ENCODE measurements at regions not wholly inside any gene's neighbourhood (a gene's known extent, or its start where the extent isn't known, plus 50 kb on each side); places are given as distances from the start of the nearest gene placed in this dataset.

DNA sequence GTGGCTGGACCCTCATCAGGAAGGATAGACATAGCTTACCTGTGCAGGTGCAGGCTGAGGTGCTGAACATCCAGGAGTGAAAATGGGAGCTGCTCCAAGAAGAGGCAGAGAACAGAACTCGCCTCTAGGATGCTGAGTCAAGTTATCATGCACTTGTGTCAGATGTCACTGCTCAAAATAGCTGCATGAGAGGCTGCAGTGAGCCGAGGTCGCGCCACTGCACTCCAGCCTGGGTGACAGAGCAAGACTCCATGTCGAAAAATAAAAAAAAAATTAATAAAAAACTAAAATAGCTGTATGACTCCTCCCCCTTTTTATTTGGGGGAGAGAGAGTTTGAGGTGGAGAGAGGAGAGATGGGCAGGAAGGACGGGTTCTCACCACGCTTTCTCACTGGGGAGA, 148.8 kb downstream of the FOXL1 start:
- Histone ChIP-seq H3K27me3 (peaks cover 16% of the 10 kb centered on the region), H3K4me1 (ENCODE audit: low read depth) (peaks cover 6% of the 10 kb centered on the region), H3K9me3 (ENCODE audit: low read depth) (no peaks in the 10 kb centered on the region), H3K4me3 (no peak overlapping the region), H3K36me3 (no peaks in the 10 kb centered on the region), H3K27ac (no peak overlapping the region)
- TF ChIP-seq, protein P1, sequence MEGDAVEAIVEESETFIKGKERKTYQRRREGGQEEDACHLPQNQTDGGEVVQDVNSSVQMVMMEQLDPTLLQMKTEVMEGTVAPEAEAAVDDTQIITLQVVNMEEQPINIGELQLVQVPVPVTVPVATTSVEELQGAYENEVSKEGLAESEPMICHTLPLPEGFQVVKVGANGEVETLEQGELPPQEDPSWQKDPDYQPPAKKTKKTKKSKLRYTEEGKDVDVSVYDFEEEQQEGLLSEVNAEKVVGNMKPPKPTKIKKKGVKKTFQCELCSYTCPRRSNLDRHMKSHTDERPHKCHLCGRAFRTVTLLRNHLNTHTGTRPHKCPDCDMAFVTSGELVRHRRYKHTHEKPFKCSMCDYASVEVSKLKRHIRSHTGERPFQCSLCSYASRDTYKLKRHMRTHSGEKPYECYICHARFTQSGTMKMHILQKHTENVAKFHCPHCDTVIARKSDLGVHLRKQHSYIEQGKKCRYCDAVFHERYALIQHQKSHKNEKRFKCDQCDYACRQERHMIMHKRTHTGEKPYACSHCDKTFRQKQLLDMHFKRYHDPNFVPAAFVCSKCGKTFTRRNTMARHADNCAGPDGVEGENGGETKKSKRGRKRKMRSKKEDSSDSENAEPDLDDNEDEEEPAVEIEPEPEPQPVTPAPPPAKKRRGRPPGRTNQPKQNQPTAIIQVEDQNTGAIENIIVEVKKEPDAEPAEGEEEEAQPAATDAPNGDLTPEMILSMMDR (IDR thresholded peaks at IDR 0.05; ENCODE audit: low read depth, low read length), result no peak
- peak in 1 of 2 donors; percentile 48 for DNase-seq (ENCODE audit: low read depth in 1 of 2, low spot score in 1 of 2)

DNA sequence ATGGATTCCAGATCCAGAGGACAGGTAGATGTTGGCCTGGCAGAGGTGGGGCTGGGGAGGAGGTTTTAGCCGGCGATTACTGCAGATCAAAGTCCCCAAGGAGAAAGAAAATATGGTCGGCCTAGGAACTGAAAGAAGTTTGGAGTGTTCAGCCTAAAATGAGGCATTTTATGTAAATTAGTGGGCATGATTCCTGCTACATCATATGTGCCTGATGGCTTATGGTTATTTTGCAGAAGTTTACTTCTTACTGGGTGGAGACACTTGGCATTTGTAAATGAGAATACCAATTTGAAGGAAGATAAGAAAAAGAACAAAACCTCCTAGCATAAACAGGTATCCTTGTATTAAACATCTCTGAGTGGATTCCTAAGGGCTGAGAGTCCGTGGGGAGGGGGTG, 149.3 kb downstream of the FOXL1 start:
- TF ChIP-seq, protein P1 (IDR thresholded peaks at IDR 0.05; ENCODE audit: low read depth, low read length), result no peak
- Histone ChIP-seq H3K9me3 (ENCODE audit: low read depth) (no peaks in the 10 kb centered on the region), H3K36me3 (no peaks in the 10 kb centered on the region), H3K4me1 (ENCODE audit: low read depth) (peaks cover 6% of the 10 kb centered on the region), H3K27ac (no peak overlapping the region), H3K27me3 (peaks cover 21% of the 10 kb centered on the region), H3K4me3 (no peak overlapping the region)
- no peak for DNase-seq (ENCODE audit: low read depth in 1 of 2, low spot score in 1 of 2)

DNA sequence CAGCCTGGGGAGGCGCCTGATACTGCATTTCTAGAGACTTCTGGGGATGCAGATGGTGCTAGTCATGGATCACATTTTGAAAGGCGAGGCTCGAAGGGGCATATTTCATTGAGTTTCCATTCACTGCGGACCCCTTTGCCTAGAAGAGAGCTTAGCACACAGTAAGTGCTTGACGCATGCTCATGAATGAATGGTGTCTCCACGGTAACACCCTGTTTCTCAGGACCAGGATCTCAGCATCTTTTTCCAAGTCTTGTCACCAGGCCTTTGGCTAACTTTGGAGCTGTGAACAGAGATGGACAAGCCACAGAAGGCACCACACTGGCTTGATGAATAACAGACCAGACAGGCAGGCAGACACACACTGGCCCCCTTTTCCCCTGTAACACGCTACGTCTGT, 151.3 kb downstream of the FOXL1 start:
- Histone ChIP-seq H3K36me3 (no peaks in the 10 kb centered on the region), H3K9me3 (ENCODE audit: low read depth) (no peaks in the 10 kb centered on the region), H3K4me3 (no peak overlapping the region), H3K27ac (no peak overlapping the region), H3K4me1 (ENCODE audit: low read depth) (peaks cover 6% of the 10 kb centered on the region), H3K27me3 (peaks cover 37% of the 10 kb centered on the region)
- DNase-seq (ENCODE audit: low read depth in 1 of 2, low spot score in 1 of 2), result no peak
- TF ChIP-seq, protein P1 (IDR thresholded peaks at IDR 0.05; ENCODE audit: low read depth, low read length), result no peak

DNA sequence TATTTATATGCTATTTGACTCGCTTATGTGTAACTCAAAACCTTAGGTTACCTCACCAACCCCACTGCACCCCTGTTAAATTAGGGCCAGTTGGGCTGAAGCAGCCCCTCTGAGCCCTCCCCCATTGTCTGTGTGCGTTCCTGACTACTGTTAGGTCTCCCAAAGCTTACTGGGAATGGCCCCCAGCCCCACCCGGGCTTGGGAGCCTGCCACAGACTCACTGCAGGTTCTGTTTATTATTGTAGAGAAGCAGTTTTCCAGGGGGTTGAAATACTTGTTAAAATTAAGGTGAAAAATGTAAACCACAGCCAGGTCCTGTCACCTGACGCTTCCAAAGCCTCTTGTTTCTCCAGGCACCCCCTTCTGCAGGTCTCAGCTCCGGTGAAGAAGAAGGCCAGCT, 151.7 kb downstream of the FOXL1 start:
- no peak for DNase-seq (ENCODE audit: low read depth in 1 of 2, low spot score in 1 of 2)
- Histone ChIP-seq H3K27ac (no peak overlapping the region), H3K4me3 (no peak overlapping the region), H3K36me3 (no peaks in the 10 kb centered on the region), H3K9me3 (ENCODE audit: low read depth) (no peaks in the 10 kb centered on the region), H3K4me1 (ENCODE audit: low read depth) (peaks cover 6% of the 10 kb centered on the region), H3K27me3 (peaks cover 37% of the 10 kb centered on the region)
- TF ChIP-seq, protein P1 (IDR thresholded peaks at IDR 0.05; ENCODE audit: low read depth, low read length), result no peak

DNA sequence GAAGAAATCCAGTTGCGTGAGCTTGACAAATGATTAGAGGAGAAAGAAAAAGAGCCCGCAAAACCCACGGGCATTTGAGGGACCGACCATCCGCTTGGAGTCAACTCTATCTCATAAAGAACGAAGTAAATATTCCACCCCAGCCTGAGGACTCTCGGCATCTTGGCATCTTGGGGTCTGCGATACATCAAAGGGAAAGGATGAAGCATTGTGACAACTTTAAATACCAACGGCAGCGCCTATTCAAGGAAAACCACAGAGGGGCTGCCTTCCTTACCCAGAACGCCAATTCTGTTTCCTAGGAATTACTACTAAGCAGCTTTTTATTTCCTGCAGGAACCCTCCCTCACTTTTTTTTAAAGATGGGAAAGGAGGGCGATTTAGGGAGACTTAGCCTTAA, 152.2 kb downstream of the FOXL1 start:
- Histone ChIP-seq H3K9me3 (ENCODE audit: low read depth) (no peaks in the 10 kb centered on the region), H3K36me3 (no peaks in the 10 kb centered on the region), H3K27me3 (peaks cover 37% of the 10 kb centered on the region), H3K27ac (no peak overlapping the region), H3K4me1 (ENCODE audit: low read depth) (peaks cover 6% of the 10 kb centered on the region), H3K4me3 (no peak overlapping the region)
- no peak for DNase-seq (ENCODE audit: low read depth in 1 of 2, low spot score in 1 of 2)
- TF ChIP-seq, protein P1 (IDR thresholded peaks at IDR 0.05; ENCODE audit: low read depth, low read length), result no peak

All from cardiac muscle cell (in vitro differentiated cells and primary cell).